MCF 10A (cell line): ENCODE measurements at regions not wholly inside any gene's neighbourhood (a gene's known extent, or its start where the extent isn't known, plus 50 kb on each side); places are given as distances from the start of the nearest gene placed in this dataset.

Experiments used
- BruUV-seq: library from RNA; stranded (reverse); fragments of 400-500 nt; replicated peaks from 2 replicates; lab custom pipeline; 2021; lab: Mats Ljungman, UMichigan
- CTCF ChIA-PET: fragments of 300-600 bp; sonication (Branson Sonifier 250); formaldehyde crosslinking; extraction: SDS; loops from one replicate; lab custom pipeline; 2021; ENCODE audit warnings: antibody characterized with exemption, inconsistent platforms; lab: Yijun Ruan, JAX
- POLR2A ChIA-PET: fragments of 300-600, 350-650 bp; sonication (Branson Sonifier 250); formaldehyde crosslinking; extraction: SDS; loops from one replicate; lab custom pipeline; 2020; ENCODE audit warnings: antibody characterized with exemption, inconsistent platforms; lab: Yijun Ruan, JAX
- DNase-seq: peaks from one replicate; pipeline ENCODE4 v3.0.0-alpha.2; 2018; ENCODE audit not compliant: unreplicated experiment
- H3K27ac Mint-ChIP-seq: one replicate; pipeline ENCODE4 v1.8.0; 2022; ENCODE audit warnings: mild to moderate bottlenecking, low read depth, mixed read lengths; ENCODE audit not compliant: unreplicated experiment
- H3K27me3 Mint-ChIP-seq: one replicate; pipeline ENCODE4 v1.8.0; 2022; ENCODE audit warnings: mixed read lengths; ENCODE audit not compliant: insufficient read depth, unreplicated experiment
- H3K36me3 Mint-ChIP-seq: one replicate; pipeline ENCODE4 v1.8.0; 2022; ENCODE audit warnings: mild to moderate bottlenecking, moderate library complexity, mixed read lengths; ENCODE audit not compliant: insufficient read depth, unreplicated experiment
- H3K4me1 Mint-ChIP-seq: one replicate; pipeline ENCODE4 v1.8.0; 2022; ENCODE audit warnings: mixed read lengths; ENCODE audit not compliant: insufficient read depth, unreplicated experiment
- H3K4me3 Mint-ChIP-seq: one replicate; pipeline ENCODE4 v1.8.0; 2022; ENCODE audit warnings: mild to moderate bottlenecking, moderate library complexity, mixed read lengths; ENCODE audit not compliant: unreplicated experiment
- H3K9me3 Mint-ChIP-seq: one replicate; pipeline ENCODE4 v1.8.0; 2022; ENCODE audit warnings: mixed read lengths; ENCODE audit not compliant: unreplicated experiment
- intact Hi-C: fragments of 100-400 bp; cut with micrococcal nuclease; formaldehyde crosslinking; loops from 2 replicates; pipeline ENCODE4 v1.14.1; 2022
- TF ChIP-seq, protein P1 (sequence below): fragments of 200-600 bp; IDR thresholded peaks from one replicate; pipeline ENCODE4 v1.8.0; 2022; ENCODE audit warnings: antibody characterized with exemption, mild to moderate bottlenecking; ENCODE audit not compliant: unreplicated experiment

DNA sequence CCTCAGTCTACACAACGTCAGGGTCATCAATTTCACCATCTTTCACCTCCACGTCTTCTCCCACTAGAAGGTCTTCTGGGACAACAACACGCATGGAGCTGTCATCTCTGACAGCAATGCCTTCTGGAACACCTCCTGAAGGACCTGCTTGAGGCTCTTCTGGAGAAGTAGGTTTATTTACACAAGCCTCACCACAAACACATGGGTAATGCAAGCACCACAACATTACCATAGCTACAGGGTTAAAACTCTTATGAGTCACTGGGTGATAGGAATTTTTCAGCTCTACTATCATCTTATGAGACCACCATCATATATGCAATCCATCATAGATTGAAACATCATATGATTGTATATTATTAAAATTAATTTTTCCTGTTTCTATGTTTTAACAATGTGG is 215.4 kb downstream of the CHD9NB start:
- no TSS peak for BruUV-seq
- DNase-seq: peak; percentile 38
- TF ChIP-seq, protein P1, sequence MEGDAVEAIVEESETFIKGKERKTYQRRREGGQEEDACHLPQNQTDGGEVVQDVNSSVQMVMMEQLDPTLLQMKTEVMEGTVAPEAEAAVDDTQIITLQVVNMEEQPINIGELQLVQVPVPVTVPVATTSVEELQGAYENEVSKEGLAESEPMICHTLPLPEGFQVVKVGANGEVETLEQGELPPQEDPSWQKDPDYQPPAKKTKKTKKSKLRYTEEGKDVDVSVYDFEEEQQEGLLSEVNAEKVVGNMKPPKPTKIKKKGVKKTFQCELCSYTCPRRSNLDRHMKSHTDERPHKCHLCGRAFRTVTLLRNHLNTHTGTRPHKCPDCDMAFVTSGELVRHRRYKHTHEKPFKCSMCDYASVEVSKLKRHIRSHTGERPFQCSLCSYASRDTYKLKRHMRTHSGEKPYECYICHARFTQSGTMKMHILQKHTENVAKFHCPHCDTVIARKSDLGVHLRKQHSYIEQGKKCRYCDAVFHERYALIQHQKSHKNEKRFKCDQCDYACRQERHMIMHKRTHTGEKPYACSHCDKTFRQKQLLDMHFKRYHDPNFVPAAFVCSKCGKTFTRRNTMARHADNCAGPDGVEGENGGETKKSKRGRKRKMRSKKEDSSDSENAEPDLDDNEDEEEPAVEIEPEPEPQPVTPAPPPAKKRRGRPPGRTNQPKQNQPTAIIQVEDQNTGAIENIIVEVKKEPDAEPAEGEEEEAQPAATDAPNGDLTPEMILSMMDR: no peak
- Mint-ChIP-seq H3K4me3 (no peak overlapping the region), H3K36me3 (no peaks in the 10 kb centered on the region), H3K4me1 (no peaks in the 10 kb centered on the region), H3K9me3 (no peaks in the 10 kb centered on the region), H3K27me3 (peaks cover 44% of the 10 kb centered on the region), H3K27ac (no peak overlapping the region)
- POLR2A ChIA-PET: no interaction called here
- CTCF ChIA-PET: interaction anchor here (1.2 kb wide), 1 partner anchor 25 kb away, joined by 4 read pairs; no protein-coding TSS in a partner anchor
- intact Hi-C loops: no loop called here

DNA sequence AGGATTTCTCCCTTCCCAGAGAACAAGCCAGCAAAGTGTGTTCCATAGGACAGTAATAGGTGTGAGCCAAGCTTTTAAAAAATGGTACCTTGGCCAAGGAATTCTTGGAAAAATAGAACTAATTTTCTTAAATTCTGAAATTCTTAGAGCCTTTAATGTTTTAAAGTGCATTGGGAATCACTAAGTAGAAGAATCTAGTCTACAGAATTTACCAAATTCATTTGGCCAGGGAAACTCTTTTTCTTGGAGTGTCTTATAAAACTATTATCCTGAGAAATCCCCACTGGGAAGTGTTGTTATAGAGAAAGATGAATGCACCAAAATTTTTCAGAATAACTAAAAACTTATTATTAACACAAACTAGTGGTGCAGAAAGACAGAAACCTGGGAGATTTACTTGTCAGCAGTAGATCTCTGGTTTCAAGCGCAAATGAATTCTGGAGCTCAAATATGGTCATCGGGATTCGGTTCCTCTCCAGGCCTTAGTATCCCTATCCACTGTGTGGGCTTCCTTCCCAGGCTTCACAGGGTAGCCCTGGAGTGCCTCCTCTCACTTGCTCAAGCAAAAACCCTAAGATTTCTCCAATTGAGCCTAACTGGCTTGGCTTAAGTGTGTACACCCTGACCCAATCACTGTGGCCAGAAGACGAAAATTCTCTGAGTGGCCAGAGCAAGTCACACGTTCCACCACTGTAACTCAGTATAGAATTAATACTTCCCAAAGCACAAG is 217.8 kb downstream of the CHD9NB start:
- Mint-ChIP-seq H3K27ac (no peak overlapping the region), H3K4me1 (no peaks in the 10 kb centered on the region), H3K36me3 (no peaks in the 10 kb centered on the region), H3K27me3 (peaks cover 29% of the 10 kb centered on the region), H3K4me3 (no peak overlapping the region), H3K9me3 (no peaks in the 10 kb centered on the region)
- intact Hi-C loops: no loop called here
- TF ChIP-seq, protein P1: no peak
- no TSS peak for BruUV-seq
- no peak for DNase-seq
- ChIA-PET POLR2A (no interaction called here), CTCF (interaction anchor here (0.6 kb wide), 1 partner anchor 854 kb away, joined by 7 read pairs; no protein-coding TSS in a partner anchor)

DNA sequence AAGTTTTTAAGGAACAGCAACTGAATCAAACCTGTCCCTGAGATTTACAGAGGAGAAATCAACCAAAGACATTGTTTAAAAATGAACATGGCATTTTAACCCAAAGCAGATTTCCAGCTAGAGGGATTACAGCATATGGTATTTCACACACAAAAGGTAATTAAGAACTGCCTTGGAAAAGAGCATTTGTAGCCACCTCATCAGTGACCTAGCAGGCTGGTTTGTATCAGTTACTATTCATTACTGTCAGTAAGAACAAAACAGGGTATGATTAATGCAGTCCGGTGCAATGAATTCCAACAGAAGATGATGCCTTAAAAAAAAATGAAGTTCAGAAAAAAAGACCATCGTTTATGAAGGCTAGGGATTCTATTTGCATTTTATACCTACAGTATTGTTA is 219.9 kb downstream of the CHD9NB start:
- POLR2A ChIA-PET: no interaction called here
- no TSS peak for BruUV-seq
- no peaks in the 10 kb centered on the region for H3K4me1 Mint-ChIP-seq
- H3K4me3 Mint-ChIP-seq: no peak overlapping the region
- H3K27ac Mint-ChIP-seq: no peak overlapping the region
- H3K9me3 Mint-ChIP-seq: no peaks in the 10 kb centered on the region
- CTCF ChIA-PET: interaction anchor here (1.2 kb wide), 1 partner anchor 641 kb away, joined by 3 read pairs; no protein-coding TSS in a partner anchor
- H3K36me3 Mint-ChIP-seq: no peaks in the 10 kb centered on the region
- peaks cover 11% of the 10 kb centered on the region for H3K27me3 Mint-ChIP-seq
- DNase-seq: no peak
- intact Hi-C loops: no loop called here
- TF ChIP-seq, protein P1: no peak

DNA sequence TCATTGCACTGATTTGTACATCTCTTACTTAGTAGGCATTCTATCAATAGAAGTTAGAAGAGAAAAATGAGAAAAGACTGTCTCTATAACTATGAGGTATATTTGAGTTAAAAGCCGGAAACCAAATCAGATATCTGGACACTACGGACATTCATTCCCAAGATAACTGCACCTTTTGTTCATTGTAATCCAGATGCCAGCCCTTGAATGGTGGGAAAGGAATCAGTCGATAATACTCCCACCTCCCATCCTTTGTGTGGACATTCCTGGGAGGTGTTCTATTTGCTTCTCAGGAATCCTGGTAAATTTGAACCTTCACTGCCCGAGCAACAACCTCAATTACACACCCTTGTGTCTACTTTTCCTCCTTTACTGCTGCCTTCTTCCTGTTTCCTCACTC is 225.2 kb downstream of the CHD9NB start:
- no peak for DNase-seq
- ChIA-PET CTCF (no interaction called here), POLR2A (no interaction called here)
- BruUV-seq: no TSS peak
- Mint-ChIP-seq H3K4me1 (no peaks in the 10 kb centered on the region), H3K36me3 (no peaks in the 10 kb centered on the region), H3K27me3 (peaks cover 13% of the 10 kb centered on the region), H3K4me3 (no peak overlapping the region), H3K27ac (no peak overlapping the region), H3K9me3 (no peaks in the 10 kb centered on the region)
- intact Hi-C loops: no loop called here
- TF ChIP-seq, protein P1: no peak
